ENCODE measurements at regions not wholly inside any gene's neighbourhood (a gene's known extent, or its start where the extent isn't known, plus 50 kb on each side); places are given as distances from the start of the nearest gene placed in this dataset.

- no peak for DNase-seq (ENCODE audit: low read depth, low spot score)
These were observed 107.3 kb upstream of the SGCE start for GRCh38 chr7:94763268-94763667.

DNA sequence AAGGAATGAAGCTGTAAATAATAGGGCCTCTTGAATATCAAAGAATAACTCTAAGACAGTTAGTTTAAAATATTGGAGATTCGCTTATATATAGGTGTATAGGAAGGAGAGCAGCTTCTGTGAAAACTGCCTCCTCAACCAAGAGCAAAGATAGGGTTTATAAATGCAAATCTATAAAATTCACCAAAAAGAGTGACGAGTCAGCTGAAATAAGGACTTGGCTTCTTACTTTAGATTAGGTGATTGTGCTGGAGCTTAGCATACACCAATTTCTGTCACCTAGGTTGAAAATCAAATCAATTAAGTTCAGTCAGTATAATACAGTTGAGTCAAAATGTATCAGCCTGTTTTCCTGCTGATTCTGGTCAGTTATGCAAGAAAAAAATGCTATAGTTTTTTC, 113.8 kb upstream of the SGCE start:
- CTCF ChIA-PET, result no interaction called here
- Histone ChIP-seq H3K9me3 (ENCODE audit: control insufficient read depth, insufficient read depth, low read length) (no peaks in the 10 kb centered on the region), H3K4me3 (ENCODE audit: low read depth, low read length) (no peak overlapping the region), H3K27ac (ENCODE audit: low read depth, low read length) (no peak overlapping the region), H3K27me3 (ENCODE audit: control insufficient read depth, insufficient read depth, low read length) (peaks cover 4% of the 10 kb centered on the region)
- POLR2A ChIA-PET, result no interaction called here
- TF ChIP-seq, protein P1, sequence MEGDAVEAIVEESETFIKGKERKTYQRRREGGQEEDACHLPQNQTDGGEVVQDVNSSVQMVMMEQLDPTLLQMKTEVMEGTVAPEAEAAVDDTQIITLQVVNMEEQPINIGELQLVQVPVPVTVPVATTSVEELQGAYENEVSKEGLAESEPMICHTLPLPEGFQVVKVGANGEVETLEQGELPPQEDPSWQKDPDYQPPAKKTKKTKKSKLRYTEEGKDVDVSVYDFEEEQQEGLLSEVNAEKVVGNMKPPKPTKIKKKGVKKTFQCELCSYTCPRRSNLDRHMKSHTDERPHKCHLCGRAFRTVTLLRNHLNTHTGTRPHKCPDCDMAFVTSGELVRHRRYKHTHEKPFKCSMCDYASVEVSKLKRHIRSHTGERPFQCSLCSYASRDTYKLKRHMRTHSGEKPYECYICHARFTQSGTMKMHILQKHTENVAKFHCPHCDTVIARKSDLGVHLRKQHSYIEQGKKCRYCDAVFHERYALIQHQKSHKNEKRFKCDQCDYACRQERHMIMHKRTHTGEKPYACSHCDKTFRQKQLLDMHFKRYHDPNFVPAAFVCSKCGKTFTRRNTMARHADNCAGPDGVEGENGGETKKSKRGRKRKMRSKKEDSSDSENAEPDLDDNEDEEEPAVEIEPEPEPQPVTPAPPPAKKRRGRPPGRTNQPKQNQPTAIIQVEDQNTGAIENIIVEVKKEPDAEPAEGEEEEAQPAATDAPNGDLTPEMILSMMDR (IDR thresholded peaks at IDR 0.05; ENCODE audit: low read depth, low read length), result no peak
- DNase-seq (ENCODE audit: low read depth, low spot score), result no peak

More at GRCh38 chr7:94763268-94763667, 107.3 kb upstream of the SGCE start:
- Histone ChIP-seq H3K4me3 (ENCODE audit: low read depth, low read length) (no peak overlapping the region), H3K27me3 (ENCODE audit: control insufficient read depth, insufficient read depth, low read length) (no peaks in the 10 kb centered on the region), H3K27ac (ENCODE audit: low read depth, low read length) (no peak overlapping the region), H3K9me3 (ENCODE audit: control insufficient read depth, insufficient read depth, low read length) (no peaks in the 10 kb centered on the region)
- POLR2A ChIA-PET, result no interaction called here
- TF ChIP-seq, protein P1 (IDR thresholded peaks at IDR 0.05; ENCODE audit: low read depth, low read length), result no peak
- CTCF ChIA-PET, result no interaction called here

DNA sequence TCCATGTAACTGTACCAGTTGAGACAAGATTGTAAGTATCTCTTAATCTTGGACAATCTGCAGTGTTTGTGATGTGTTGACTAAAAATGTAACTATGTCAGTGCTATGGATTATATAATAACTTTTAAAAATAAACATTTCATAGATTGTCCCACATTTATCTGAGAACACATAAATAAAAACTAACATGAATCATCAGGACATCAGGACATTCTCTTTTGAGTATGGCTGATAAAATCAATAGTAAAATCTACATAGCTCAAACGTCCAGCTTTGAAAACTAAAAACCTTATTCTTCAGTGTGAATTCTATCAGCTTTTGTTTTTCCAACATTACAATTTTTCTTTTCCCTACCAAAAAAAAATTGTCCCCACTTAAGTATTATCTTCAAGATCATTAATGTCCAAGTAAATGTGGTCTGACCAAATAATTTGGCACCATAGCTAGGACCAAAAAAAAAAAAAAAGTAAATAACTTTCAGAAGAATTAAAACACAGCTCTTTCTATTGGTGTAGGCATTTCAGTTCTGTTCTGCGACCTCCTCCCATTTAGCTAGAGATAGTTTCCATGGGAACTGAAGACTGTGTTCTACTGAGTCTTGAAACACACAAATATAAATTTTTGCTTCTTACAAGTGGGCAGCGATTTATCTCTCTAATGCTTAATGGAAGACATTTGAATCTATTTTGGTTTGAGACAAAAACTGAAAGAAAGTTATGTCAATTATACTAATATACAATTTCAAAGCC, 123.0 kb upstream of the SGCE start:
- CTCF ChIA-PET, result no interaction called here
- POLR2A ChIA-PET, result no interaction called here
- Histone ChIP-seq H3K4me3 (ENCODE audit: low read depth, low read length) (no peak overlapping the region), H3K9me3 (ENCODE audit: control insufficient read depth, insufficient read depth, low read length) (no peaks in the 10 kb centered on the region), H3K27ac (ENCODE audit: low read depth, low read length) (no peak overlapping the region), H3K27me3 (ENCODE audit: control insufficient read depth, insufficient read depth, low read length) (no peaks in the 10 kb centered on the region)
- TF ChIP-seq, protein P1 (IDR thresholded peaks at IDR 0.05; ENCODE audit: low read depth, low read length), result no peak
- DNase-seq (ENCODE audit: low read depth, low spot score), result no peak

DNA sequence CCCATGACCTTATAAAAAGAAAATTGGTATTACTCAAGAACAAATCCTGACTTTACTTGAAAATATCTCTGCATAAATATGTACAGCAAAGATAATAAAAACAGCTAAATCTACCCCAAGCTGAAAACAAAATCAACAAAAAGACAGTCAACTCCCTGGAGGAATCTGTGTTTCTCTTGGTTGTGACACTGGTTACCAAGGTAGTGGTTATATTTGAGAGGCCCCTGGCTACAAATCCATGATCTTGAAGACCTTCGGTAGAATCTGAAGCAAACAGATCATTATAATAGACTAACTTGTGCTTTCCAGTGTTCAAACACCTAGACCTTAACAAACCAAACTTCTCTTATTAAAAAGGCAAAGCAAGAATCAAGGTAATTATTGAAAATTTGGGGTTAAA, 123.9 kb upstream of the SGCE start:
- POLR2A ChIA-PET, result no interaction called here
- CTCF ChIA-PET, result no interaction called here
- TF ChIP-seq, protein P1 (IDR thresholded peaks at IDR 0.05; ENCODE audit: low read depth, low read length), result no peak

GRCh38 chr7:94781236-94781635, 125.3 kb upstream of the SGCE start:
- Histone ChIP-seq H3K4me3 (ENCODE audit: low read depth, low read length) (no peak overlapping the region), H3K27ac (ENCODE audit: low read depth, low read length) (no peak overlapping the region), H3K9me3 (ENCODE audit: control insufficient read depth, insufficient read depth, low read length) (no peaks in the 10 kb centered on the region), H3K27me3 (ENCODE audit: control insufficient read depth, insufficient read depth, low read length) (no peaks in the 10 kb centered on the region)
- ChIA-PET CTCF (no interaction called here), POLR2A (no interaction called here)
- DNase-seq (ENCODE audit: low read depth, low spot score), result no peak
- TF ChIP-seq, protein P1 (IDR thresholded peaks at IDR 0.05; ENCODE audit: low read depth, low read length), result no peak

More for the DNA sequence above, 123.9 kb upstream of the SGCE start:
- no peak for DNase-seq (ENCODE audit: low read depth, low spot score)
- Histone ChIP-seq H3K4me3 (ENCODE audit: low read depth, low read length) (no peak overlapping the region), H3K27me3 (ENCODE audit: control insufficient read depth, insufficient read depth, low read length) (no peaks in the 10 kb centered on the region), H3K27ac (ENCODE audit: low read depth, low read length) (no peak overlapping the region), H3K9me3 (ENCODE audit: control insufficient read depth, insufficient read depth, low read length) (no peaks in the 10 kb centered on the region)

Data from AG04450 (cell line).